OCI-LY3 (cell line): ENCODE measurements at regions not wholly inside any gene's neighbourhood (a gene's known extent, or its start where the extent isn't known, plus 50 kb on each side); places are given as distances from the start of the nearest gene placed in this dataset.
"Not testable (repeated sequence)": the region's sequence is repeated elsewhere in the genome, so short reads cannot be mapped to it uniquely, and the experiment has no call there.

Experiments used
- H2AFZ ChIP-seq: fragments of 200-600, 300-600 bp; shearing (Covaris generic); 2 replicates; pipeline ENCODE4 v1.6.0; 2014; ENCODE audit warnings: antibody characterized with exemption, low read depth, low read length
- H3K27ac ChIP-seq: fragments of 200-600, 300-600 bp; sonication (generic); 2 replicates; pipeline ENCODE4 v1.5.1; 2014; ENCODE audit warnings: mild to moderate bottlenecking, low read length, moderate library complexity, mixed read lengths
- H3K27me3 ChIP-seq: fragments of 200-600, 300-600 bp; sonication (generic); 2 replicates; pipeline ENCODE4 v1.6.1; 2014; ENCODE audit warnings: low read depth, low read length, mixed read lengths
- H3K36me3 ChIP-seq: fragments of 200-600, 300-600 bp; sonication (generic); replicated peaks from 2 replicates; pipeline ENCODE3; 2014; ENCODE audit warnings: low read depth, low read length, mixed read lengths
- H3K4me1 ChIP-seq: fragments of 300-600, 200-600 bp; sonication (generic); 2 replicates; pipeline ENCODE4 v1.6.1; 2014; ENCODE audit warnings: low read length, mixed read lengths
- H3K4me2 ChIP-seq: fragments of 200-600, 300-600 bp; sonication (generic); 2 replicates; pipeline ENCODE4 v1.6.1; 2014; ENCODE audit warnings: low read length, mixed read lengths
- H3K4me3 ChIP-seq: fragments of 300-600, 200-600 bp; sonication (generic); 2 replicates; pipeline ENCODE4 v1.5.1; 2014; ENCODE audit warnings: antibody characterized with exemption, mild to moderate bottlenecking, low read length, moderate library complexity
- H3K79me2 ChIP-seq: fragments of 300-600, 200-600 bp; shearing (Covaris generic); 2 replicates; pipeline ENCODE4 v1.6.1; 2014; ENCODE audit warnings: mild to moderate bottlenecking, low read length, mixed read lengths
- H3K9ac ChIP-seq: fragments of 300-600, 200-600 bp; shearing (Covaris generic); 2 replicates; pipeline ENCODE4 v1.6.0; 2014; ENCODE audit warnings: mild to moderate bottlenecking, low read length, moderate library complexity
- H3K9me3 ChIP-seq: fragments of 200-600, 300-600 bp; shearing (Covaris generic); 2 replicates; pipeline ENCODE4 v1.6.1; 2014; ENCODE audit warnings: low read length, mixed read lengths; ENCODE audit not compliant: insufficient read depth
- H4K20me1 ChIP-seq: fragments of 200-600, 300-600 bp; sonication (generic); 2 replicates; pipeline ENCODE4 v1.6.1; 2016; ENCODE audit warnings: low read length, mixed read lengths; ENCODE audit not compliant: insufficient read depth
- CTCF ChIP-seq: fragments of 200-600, 300-600 bp; sonication (generic); IDR thresholded peaks from 2 replicates; pipeline ENCODE4 v1.5.1; 2014; ENCODE audit warnings: antibody characterized with exemption, low read length, low read depth
- EZH2phosphoT487 ChIP-seq: fragments of 200-600 bp; shearing (Covaris generic); IDR thresholded peaks from 2 replicates; pipeline ENCODE4 v1.6.1; 2018; ENCODE audit warnings: antibody characterized with exemption, mixed run types, low read depth

GRCh38 chr4:74559853-74560252, 114.9 kb downstream of the AREG start:
- Histone ChIP-seq H3K27ac (no peak overlapping the region), H3K4me1 (no peaks in the 10 kb centered on the region), H3K4me2 (no peak overlapping the region), H3K4me3 (no peak overlapping the region), H3K27me3 (no peaks in the 10 kb centered on the region), H4K20me1 (no peaks in the 10 kb centered on the region), H3K9me3 (no peaks in the 10 kb centered on the region), H3K79me2 (no peaks in the 10 kb centered on the region), H3K36me3 (no peaks in the 10 kb centered on the region), H2AFZ (no peak overlapping the region), H3K9ac (no peak overlapping the region)
- TF ChIP-seq EZH2phosphoT487 (no peak), CTCF (no peak)

- no peak overlapping the region for H3K9ac ChIP-seq
- H4K20me1 ChIP-seq = no peaks in the 10 kb centered on the region
- no peak overlapping the region for H2AFZ ChIP-seq
- H3K27ac ChIP-seq = no peak overlapping the region
- no peaks in the 10 kb centered on the region for H3K27me3 ChIP-seq
- H3K36me3 ChIP-seq = no peaks in the 10 kb centered on the region
- H3K9me3 ChIP-seq = no peaks in the 10 kb centered on the region
- no peak overlapping the region for H3K4me2 ChIP-seq
- no peaks in the 10 kb centered on the region for H3K4me1 ChIP-seq
- no peak overlapping the region for H3K4me3 ChIP-seq
- TF ChIP-seq CTCF = no peak
- no peak for TF ChIP-seq EZH2phosphoT487
- no peaks in the 10 kb centered on the region for H3K79me2 ChIP-seq
Measured at GRCh38 chr4:74567981-74568380, 123.0 kb downstream of the AREG start.

GRCh38 chr4:74570095-74570494, 125.2 kb downstream of the AREG start:
- no peak overlapping the region for H3K4me2 ChIP-seq
- TF ChIP-seq EZH2phosphoT487 = no peak
- no peaks in the 10 kb centered on the region for H3K36me3 ChIP-seq
- H3K79me2 ChIP-seq = no peaks in the 10 kb centered on the region
- H3K9ac ChIP-seq = no peak overlapping the region
- H3K9me3 ChIP-seq = no peaks in the 10 kb centered on the region
- no peak overlapping the region for H3K4me3 ChIP-seq
- no peaks in the 10 kb centered on the region for H4K20me1 ChIP-seq
- no peaks in the 10 kb centered on the region for H3K27me3 ChIP-seq
- no peak overlapping the region for H2AFZ ChIP-seq
- no peak overlapping the region for H3K27ac ChIP-seq
- no peaks in the 10 kb centered on the region for H3K4me1 ChIP-seq

DNA sequence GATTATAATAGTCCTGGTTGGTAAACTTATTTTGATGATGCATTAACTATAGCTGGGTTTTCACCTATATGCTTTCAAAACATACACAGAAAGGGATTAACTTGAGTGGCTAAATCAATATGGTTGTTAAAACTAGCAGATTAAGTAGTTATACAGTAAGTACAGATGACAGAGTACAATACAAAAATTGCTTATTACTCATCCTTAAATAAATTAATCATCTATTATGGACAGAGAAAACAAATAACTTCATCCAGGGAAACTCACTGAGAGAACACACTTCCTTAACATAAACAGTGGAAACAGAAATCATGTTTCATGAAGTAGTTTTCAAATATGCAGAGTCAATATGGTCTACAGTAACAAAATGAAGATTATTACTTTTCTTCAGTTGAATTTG, 133.4 kb downstream of the AREG start:
- no peaks in the 10 kb centered on the region for H3K79me2 ChIP-seq
- no peaks in the 10 kb centered on the region for H3K4me1 ChIP-seq

DNA sequence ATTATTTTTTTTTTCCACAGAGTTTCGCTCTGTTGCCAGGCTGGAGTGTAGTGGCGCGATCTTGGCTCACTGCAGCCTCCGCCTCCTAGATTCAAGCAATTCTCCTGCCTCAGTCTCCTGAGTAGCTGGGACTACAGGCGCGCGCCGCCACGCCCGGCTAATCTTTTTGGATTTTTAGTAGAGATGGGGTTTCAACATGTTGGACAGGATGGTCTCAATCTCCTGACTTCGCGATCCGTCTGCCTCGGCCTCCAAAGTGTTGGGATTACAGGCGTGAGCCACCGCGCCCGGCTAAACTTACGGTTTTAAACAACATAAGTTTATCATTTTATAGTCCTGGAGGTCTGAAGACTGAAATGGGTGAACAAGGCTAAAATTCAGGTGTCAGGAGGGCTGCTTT, 133.9 kb downstream of the AREG start:
- H3K27me3 ChIP-seq, H3K79me2 ChIP-seq, H3K9me3 ChIP-seq, H3K27ac ChIP-seq, H3K4me3 ChIP-seq, H3K4me2 ChIP-seq, H2AFZ ChIP-seq, H4K20me1 ChIP-seq, H3K4me1 ChIP-seq, H3K36me3 ChIP-seq, H3K9ac ChIP-seq: not testable (repeated sequence)

More for the DNA sequence above, 133.4 kb downstream of the AREG start:
- Histone ChIP-seq H3K27ac (no peak overlapping the region), H4K20me1 (no peaks in the 10 kb centered on the region), H3K4me3 (no peak overlapping the region), H3K36me3 (no peaks in the 10 kb centered on the region), H3K9ac (no peak overlapping the region), H3K4me2 (no peak overlapping the region), H3K9me3 (no peaks in the 10 kb centered on the region), H3K27me3 (no peaks in the 10 kb centered on the region), H2AFZ (no peak overlapping the region)
- TF ChIP-seq CTCF (no peak), EZH2phosphoT487 (no peak)
